Urinary bladder (tissue), 3 donors: ENCODE measurements at regions not wholly inside any gene's neighbourhood (a gene's known extent, or its start where the extent isn't known, plus 50 kb on each side); places are given as distances from the start of the nearest gene placed in this dataset.

ENCODE experiments used
- DNase-seq: peaks from one replicate; pipeline ENCODE4 v3.0.0-alpha.2; 2015; ENCODE audit errors: extremely low spot score
- H3K27ac ChIP-seq: one replicate; pipeline ENCODE4 v1.5.1; 2013; ENCODE audit warnings: low read depth, mild to moderate bottlenecking, moderate library complexity
- H3K36me3 ChIP-seq: one replicate; pipeline ENCODE4 v1.6.1; 2013; ENCODE audit warnings: mild to moderate bottlenecking, moderate library complexity; ENCODE audit not compliant: insufficient read depth
- H3K4me1 ChIP-seq: one replicate; pipeline ENCODE4 v1.6.1; 2013; ENCODE audit warnings: mild to moderate bottlenecking, moderate library complexity; ENCODE audit not compliant: insufficient read depth
- H3K4me3 ChIP-seq: one replicate; pipeline ENCODE4 v1.5.1; 2013; ENCODE audit warnings: low read depth, low read length
- WGBS: extraction: QIAGEN DNeasy Blood & Tissue Kit; methylation state at CpG from one replicate; pipeline ENCODE4 v1.1.7; 2013; 5-methylcytosine and 5-hydroxymethylcytosine counted together
- donor health status: healthy with polysubstance abuse.
- donor health status: healthy.

DNA sequence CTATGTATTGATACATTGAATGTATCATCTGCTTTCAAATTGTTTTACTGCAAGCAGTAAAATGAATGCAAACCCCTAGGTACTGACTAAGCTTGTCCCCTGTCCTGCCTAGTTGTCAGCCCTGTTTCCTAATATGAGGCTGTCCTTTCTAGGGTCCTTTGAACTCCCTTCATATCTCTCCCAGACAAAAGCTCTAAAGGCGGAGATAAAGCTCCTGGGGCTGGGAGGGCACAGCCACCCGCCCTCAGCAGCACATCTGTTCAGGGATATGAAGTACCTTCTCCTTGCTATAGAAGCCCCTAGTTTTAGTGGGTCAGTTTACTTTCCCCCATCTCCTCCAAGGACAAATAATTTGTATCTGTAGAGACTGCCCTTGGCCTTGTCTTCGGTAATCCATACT, 93.1 kb upstream of the ETS2 start:
- H3K36me3 ChIP-seq = no peaks in the 10 kb centered on the region
- H3K4me3 ChIP-seq = no peak overlapping the region
- no peak overlapping the region for H3K27ac ChIP-seq
- 97% methylated on average over 3 of the region's 3 CpGs for WGBS
- DNase-seq = no peak
- H3K4me1 ChIP-seq = no peaks in the 10 kb centered on the region

DNA sequence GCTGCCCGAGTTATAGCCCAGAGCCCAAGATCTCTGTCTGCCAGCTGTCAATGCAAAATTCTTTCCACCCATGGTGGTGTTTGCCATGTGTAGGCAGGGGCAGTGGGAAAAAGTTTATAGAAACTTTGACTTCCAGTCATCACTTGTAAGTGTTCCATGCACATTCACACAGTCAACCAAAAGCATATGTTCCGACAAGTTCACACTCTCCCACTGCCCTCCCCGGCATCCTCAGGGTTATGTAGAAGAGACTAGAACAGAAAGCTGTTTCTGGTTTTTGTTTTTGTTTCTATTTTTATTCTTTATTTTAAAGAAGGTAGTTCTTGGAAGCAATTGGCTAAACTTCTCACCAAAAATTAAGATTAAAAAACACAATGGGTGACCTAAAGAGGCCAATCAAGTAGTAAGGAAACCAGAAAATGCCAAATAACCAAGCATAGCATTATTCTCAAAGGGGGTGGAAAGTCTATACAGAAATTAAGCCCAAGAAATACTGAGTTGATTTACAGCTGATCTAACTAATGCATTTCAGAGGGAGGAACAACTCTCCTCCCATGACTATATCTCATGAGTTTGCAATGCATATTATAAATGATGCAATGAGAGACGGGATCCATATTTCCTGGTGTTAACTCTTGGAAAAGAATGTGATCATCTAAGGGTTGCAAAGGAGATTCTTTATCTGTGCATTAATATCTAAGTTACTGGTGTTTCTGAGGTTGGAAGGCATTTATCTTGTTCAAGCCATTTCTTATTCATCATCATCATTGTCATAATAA, 91.5 kb upstream of the ETS2 start:
- no peaks in the 10 kb centered on the region for H3K4me1 ChIP-seq
- WGBS = 78% methylated on average over 4 of the region's 4 CpGs
- H3K27ac ChIP-seq = no peak overlapping the region
- DNase-seq = no peak
- no peak overlapping the region for H3K4me3 ChIP-seq
- no peaks in the 10 kb centered on the region for H3K36me3 ChIP-seq

DNA sequence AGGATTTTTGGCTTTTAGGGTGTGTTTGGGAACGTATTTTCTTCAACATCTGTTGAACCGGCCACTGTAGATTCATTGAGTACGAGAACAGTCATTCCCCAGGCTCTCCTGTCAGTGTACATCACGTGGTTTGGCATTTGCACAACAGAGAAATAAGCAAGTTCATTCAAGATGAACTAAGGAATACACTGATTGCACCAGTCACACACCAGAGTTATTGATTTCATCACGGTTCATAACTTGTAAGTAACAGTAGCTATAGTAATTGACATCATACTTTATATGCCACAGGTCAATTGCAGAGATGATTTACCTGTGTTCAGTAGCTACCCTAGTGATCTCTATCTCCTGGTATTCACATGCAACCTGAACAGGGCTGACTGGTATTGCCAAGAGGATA, 90.7 kb upstream of the ETS2 start:
- Histone ChIP-seq H3K27ac (no peak overlapping the region), H3K4me1 (no peaks in the 10 kb centered on the region), H3K4me3 (no peak overlapping the region), H3K36me3 (no peaks in the 10 kb centered on the region)
- 79% methylated on average over 5 of the region's 5 CpGs for WGBS
- no peak for DNase-seq

DNA sequence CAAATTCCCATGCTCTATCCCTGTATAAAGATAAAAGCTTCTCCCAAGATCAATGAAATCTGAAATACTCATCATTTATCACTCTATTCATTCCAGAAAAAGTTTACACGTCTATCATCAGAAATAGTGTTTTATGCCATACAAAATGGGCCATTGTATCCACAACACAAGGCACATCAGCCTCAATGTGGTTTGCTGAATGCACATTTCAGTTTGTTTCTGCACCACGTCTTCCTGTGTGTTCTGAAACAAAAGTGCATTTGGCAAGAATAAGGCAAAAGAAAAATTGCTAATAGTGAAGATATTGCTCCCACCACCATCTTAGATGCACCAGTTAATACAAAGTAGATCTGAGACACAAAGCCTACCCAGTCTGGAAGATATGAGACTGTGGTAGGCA, 89.6 kb upstream of the ETS2 start:
- no peak overlapping the region for H3K4me3 ChIP-seq
- H3K27ac ChIP-seq = no peak overlapping the region
- 84% methylated on average over 2 of the region's 2 CpGs for WGBS
- no peaks in the 10 kb centered on the region for H3K36me3 ChIP-seq
- no peaks in the 10 kb centered on the region for H3K4me1 ChIP-seq
- DNase-seq = no peak

DNA sequence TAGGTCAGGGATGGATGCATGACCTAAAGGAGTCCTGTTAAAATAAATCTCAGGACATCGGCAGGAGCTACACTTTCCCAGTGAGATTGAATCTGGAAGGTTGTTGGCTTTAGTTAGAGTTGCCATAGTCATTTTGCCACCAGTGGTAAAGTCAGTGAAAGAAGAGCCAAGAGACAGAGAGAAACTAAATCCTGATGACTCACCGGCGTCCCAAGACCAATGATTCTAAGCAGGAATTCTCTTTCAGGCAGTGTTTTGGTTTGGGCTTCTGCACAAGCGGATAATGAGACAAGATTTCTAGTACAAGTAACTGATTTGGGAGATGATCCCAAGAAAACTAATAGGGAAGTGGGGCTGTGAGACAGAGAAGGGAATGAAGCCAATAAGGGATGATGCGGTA, 88.8 kb upstream of the ETS2 start:
- H3K4me3 ChIP-seq = no peak overlapping the region
- WGBS = 83% methylated on average over 5 of the region's 5 CpGs
- no peak overlapping the region for H3K27ac ChIP-seq
- no peaks in the 10 kb centered on the region for H3K4me1 ChIP-seq
- no peak for DNase-seq
- no peaks in the 10 kb centered on the region for H3K36me3 ChIP-seq

DNA sequence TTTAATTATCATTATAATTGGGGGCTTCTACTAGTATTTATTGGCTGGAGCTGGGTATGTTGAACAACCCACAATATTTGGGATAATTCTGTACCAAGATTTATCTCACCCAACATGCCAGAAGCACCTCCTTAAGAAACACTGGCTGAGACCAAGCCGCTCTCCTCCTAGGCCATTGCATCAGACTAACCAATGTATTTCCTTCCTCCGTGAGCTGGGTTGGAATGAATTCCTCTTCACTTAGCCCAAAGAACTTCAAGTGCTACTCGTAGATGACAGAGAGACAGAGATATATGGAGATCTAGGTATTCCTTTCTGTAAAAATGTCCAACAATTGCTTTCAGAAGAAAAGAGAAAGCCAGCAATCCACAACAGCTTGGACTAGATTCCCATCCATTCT, 87.2 kb upstream of the ETS2 start:
- Histone ChIP-seq H3K36me3 (no peaks in the 10 kb centered on the region), H3K27ac (no peak overlapping the region), H3K4me1 (no peaks in the 10 kb centered on the region), H3K4me3 (no peak overlapping the region)
- DNase-seq = no peak
- 81% methylated on average over 3 of the region's 3 CpGs for WGBS

DNA sequence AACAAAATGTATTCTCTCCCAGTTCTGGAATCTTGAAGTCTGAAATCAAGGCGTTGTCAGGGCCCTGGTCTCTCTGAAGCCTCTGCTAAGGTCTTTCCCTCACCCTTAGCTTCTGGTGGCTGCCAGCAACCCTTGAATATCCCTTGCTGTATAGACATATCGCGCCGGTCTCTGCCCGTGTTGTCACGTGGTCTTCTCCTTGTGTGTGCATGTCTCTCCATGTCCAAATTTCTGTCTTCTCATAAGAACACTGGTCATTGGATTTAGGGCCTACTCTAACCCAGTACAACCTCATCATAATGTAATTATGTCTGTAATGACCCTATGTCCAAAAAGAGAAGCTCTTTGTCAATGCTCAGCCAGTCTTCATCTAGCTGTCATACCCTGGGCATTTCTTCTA, 85.7 kb upstream of the ETS2 start:
- DNase-seq = no peak
- H3K36me3 ChIP-seq = no peaks in the 10 kb centered on the region
- 98% methylated on average over 6 of the region's 6 CpGs for WGBS
- H3K4me1 ChIP-seq = no peaks in the 10 kb centered on the region
- no peak overlapping the region for H3K4me3 ChIP-seq
- no peak overlapping the region for H3K27ac ChIP-seq

DNA sequence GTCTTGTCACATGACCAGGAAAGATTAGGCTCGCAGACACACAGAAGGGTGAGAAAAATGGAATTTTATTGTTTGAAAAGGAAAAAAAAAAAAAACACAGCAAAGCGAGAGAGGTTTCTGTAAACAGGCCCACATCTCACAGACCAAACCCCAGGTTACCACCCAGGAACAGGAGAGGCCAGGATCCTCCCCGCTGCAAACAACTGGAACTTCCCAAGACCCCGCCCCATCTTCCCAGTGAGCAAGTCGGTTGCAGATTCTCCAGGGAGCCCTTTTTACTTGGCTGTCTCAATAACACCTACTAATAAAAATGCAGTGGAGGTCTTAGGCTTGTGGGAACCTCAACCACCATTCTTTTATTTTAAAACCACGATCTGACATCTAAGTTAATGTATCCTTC, 84.7 kb upstream of the ETS2 start:
- no peak for DNase-seq
- H3K27ac ChIP-seq = no peak overlapping the region
- 77% methylated on average over 6 of the region's 6 CpGs for WGBS

DNA sequence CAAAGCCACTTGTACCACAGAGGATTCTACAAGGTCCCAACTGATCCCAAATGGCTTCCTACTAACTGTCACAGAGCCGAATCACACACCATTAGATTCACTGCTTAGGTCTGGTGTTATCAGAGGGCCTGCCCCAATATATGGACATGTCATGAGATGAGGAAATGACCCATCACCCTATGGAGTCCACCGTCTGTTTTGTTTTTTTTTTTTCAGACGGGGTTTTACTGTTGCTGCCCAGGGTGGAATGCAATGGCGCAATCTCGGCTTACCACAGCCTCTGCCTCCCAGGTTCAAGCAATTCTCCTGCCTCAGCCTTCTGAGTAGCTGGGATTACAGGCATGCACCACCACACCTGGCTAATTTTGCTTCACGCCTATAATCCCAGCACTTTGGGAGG, 83.8 kb upstream of the ETS2 start:
- H3K4me3 ChIP-seq = no peak overlapping the region
- 90% methylated on average over 6 of the region's 6 CpGs for WGBS
- DNase-seq = no peak
- H3K4me1 ChIP-seq = no peaks in the 10 kb centered on the region
- H3K27ac ChIP-seq = no peak overlapping the region
- H3K36me3 ChIP-seq = no peaks in the 10 kb centered on the region

More for the DNA sequence above, 84.7 kb upstream of the ETS2 start:
- H3K36me3 ChIP-seq = no peaks in the 10 kb centered on the region
- no peaks in the 10 kb centered on the region for H3K4me1 ChIP-seq
- H3K4me3 ChIP-seq = no peak overlapping the region

DNA sequence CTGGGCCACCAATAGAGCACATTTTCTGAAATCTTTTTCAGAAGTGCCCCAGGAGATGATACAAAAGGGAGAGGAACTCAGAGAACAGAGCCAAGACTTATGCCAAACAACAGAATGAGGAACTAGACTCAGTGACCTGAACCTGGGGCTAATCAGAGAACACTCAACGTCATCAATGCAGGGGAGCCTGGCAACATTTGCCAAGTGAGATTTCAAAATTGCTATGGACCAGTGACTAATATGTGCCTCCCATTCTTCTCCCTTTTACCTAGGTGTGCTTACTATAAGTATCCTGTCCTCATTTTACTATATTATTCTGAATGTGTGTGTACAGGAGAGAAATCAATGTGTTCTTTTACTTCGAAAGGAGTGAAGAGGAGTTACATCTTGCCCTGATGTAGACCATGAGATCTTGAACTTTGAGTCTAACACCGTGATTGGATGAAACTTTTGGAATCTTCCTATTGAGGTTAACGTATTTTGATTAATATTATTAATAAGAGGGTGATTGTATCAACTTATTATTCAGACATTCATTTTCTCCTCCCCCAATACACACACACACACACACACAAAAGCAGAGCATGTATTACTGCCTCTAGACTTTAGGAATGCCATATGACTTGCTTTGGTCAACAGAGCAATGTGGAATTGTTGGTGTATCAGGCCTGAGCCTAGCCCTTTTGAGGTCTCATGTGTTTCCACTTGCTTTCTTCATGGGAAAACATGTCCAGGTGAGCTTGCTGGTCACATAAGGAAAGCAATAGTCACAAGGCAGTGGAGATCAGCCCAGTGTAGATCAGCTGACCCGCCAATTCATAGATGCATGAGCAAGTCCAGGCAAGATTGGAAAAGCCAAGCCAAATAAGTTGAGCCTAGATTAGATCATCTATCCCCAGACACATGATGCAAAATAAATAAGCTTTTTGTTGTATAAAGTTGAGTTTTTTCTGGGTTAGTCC, 80.3 kb upstream of the ETS2 start:
- WGBS = 89% methylated on average over 5 of the region's 5 CpGs

DNA sequence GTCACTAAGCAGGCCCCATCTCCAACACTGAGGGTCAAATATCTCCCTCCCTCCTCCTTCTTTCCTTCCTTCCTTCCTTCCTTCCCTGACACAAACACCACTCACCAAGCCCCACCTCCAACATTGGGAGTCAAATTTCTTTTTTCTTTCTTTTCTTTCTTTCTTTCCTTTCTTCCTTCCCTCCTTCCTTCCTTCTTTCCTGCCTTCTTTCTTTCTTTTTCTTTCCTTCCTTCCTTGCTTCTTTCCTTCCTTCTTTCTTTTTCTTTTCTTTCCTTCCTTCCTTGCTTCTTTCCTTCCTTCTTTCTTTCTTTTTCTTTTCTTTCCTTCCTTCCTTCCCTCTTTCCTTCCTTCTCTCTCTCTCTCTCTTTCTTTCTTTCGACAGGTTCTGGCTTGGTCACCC, 79.2 kb upstream of the ETS2 start:
- Histone ChIP-seq H3K27ac (no peak overlapping the region), H3K4me1 (no peaks in the 10 kb centered on the region), H3K4me3 (no peak overlapping the region), H3K36me3 (no peaks in the 10 kb centered on the region)
- 91% methylated on average over 1 of the region's 1 CpG for WGBS
- DNase-seq = no peak

More for the DNA sequence above, 80.3 kb upstream of the ETS2 start:
- DNase-seq = no peak
- Histone ChIP-seq H3K27ac (no peak overlapping the region), H3K4me3 (no peak overlapping the region), H3K4me1 (no peaks in the 10 kb centered on the region), H3K36me3 (no peaks in the 10 kb centered on the region)

DNA sequence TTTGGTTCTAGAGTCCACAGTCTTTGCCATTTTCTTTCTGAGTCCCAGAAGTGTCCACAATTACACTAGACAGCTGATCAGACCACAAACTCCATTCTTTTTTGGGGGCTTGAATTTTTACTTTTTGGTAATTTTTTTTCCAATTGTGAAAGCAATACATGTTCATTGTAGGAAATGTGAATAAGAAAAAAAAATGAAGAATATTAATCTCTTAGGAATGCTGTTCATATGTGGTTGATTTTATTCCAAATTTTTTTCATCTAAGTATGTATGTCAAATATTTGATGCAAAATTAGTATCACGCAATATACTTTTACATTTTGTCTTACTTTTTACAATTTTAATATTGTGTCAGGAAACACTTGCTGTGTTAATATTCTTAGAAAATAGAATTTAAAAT, 76.4 kb upstream of the ETS2 start:
- Histone ChIP-seq H3K36me3 (no peaks in the 10 kb centered on the region), H3K4me3 (no peak overlapping the region), H3K27ac (no peak overlapping the region), H3K4me1 (no peaks in the 10 kb centered on the region)
- no peak for DNase-seq
- 98% methylated on average over 1 of the region's 1 CpG for WGBS

DNA sequence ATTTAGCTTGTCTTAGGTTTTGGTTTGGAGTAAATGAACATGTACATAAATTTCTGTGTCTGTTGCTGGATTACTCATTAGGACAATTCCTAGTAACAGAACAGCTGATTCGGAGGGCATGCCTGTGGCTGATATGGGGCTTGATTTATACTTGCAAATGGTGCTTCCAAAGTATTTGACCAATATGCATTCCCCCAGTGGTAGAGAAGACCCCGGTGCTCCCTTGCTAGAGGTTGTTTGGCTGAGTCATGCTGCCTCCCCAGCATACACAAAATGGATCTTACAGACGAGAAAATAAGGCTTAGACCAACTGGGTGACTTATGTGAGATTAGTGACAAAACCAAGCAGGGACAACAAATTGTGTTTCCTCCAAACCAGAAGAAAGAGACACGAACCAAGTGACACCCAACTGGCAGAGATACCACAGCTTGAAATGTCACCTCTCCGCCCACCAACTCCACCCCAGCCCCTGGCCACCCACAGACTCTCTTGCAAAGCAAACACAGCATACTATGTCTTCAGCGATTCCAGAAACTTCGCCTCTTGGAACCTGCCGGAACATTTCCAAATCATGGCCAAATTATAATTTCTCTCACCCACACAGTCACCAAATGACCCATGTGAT, 75.9 kb upstream of the ETS2 start:
- Histone ChIP-seq H3K4me3 (no peak overlapping the region), H3K27ac (no peak overlapping the region), H3K36me3 (no peaks in the 10 kb centered on the region), H3K4me1 (no peaks in the 10 kb centered on the region)
- WGBS = 74% methylated on average over 8 of the region's 8 CpGs
- DNase-seq = no peak
